GM12891 (cell line): ENCODE measurements at regions not wholly inside any gene's neighbourhood (a gene's known extent, or its start where the extent isn't known, plus 50 kb on each side); places are given as distances from the start of the nearest gene placed in this dataset.

Experiments used
- POLR2A ChIP-seq: IDR thresholded peaks from 2 replicates; pipeline ENCODE4 v1.6.1; 2011; ENCODE audit warnings: low read depth, low read length, control low read depth
- POLR2AphosphoS5 ChIP-seq: IDR thresholded peaks from 2 replicates; pipeline ENCODE4 v1.6.1; 2011; ENCODE audit warnings: low read depth, low read length, control low read depth

GRCh38 chr6:126665551-126665950 is 325.6 kb downstream of the CENPW start:
- TF ChIP-seq POLR2A (no peak), POLR2AphosphoS5 (no peak)
